H1 (cell line): ENCODE measurements at regions not wholly inside any gene's neighbourhood (a gene's known extent, or its start where the extent isn't known, plus 50 kb on each side); places are given as distances from the start of the nearest gene placed in this dataset.

Source experiments
- CTCF ChIA-PET: fragments of 300-600 bp; sonication (Branson Sonifier 250); formaldehyde crosslinking; loops from one replicate; lab custom pipeline; 2021; ENCODE audit not compliant: partially characterized antibody; lab: Charles Lee
- POLR2A ChIA-PET: fragments of 300-600 bp; sonication (Branson Sonifier 250); formaldehyde crosslinking; loops from one replicate; lab custom pipeline; 2021; ENCODE audit warnings: inconsistent platforms; ENCODE audit not compliant: partially characterized antibody; lab: Charles Lee
- DNase-seq, 2 experiments: peaks; one replicate each; pipeline versions ENCODE4 v3.0.0 to v3.0.0-alpha.2; 2010 to 2022; ENCODE audit warnings: low spot score in 2 of 2, low read depth in 1 of 2, mixed read lengths in 1 of 2
- FAIRE-seq: peaks from 2 replicates; lab custom pipeline; 2011; peaks lifted over from hg19 to GRCh38; lab: Jason Lieb, UNC
- H2AFZ ChIP-seq: 2 replicates; pipeline ENCODE4 v1.8.1; 2012; ENCODE audit warnings: low read length, inconsistent platforms
- H2AK5ac ChIP-seq: 2 replicates; pipeline ENCODE4 v1.6.1; 2013; ENCODE audit warnings: low read depth, low read length
- H2BK120ac ChIP-seq: replicated peaks from 2 replicates; pipeline ENCODE3; 2013; ENCODE audit warnings: low read depth, low read length, inconsistent platforms
- H2BK12ac ChIP-seq: 2 replicates; pipeline ENCODE4 v1.6.1; 2013; ENCODE audit warnings: low read depth, low read length
- H2BK15ac ChIP-seq: 2 replicates; pipeline ENCODE4 v1.6.1; 2013; ENCODE audit warnings: low read length
- H2BK20ac ChIP-seq: 2 replicates; pipeline ENCODE4 v1.6.1; 2013; ENCODE audit warnings: low read length
- H2BK5ac ChIP-seq: 2 replicates; pipeline ENCODE4 v1.6.1; 2013; ENCODE audit warnings: low read depth, low read length
- H3K14ac ChIP-seq: 2 replicates; pipeline ENCODE4 v1.6.1; 2013; ENCODE audit warnings: inconsistent platforms; ENCODE audit not compliant: insufficient read length
- H3K18ac ChIP-seq: 2 replicates; pipeline ENCODE4 v1.6.1; 2013; ENCODE audit warnings: low read length; ENCODE audit errors: extremely low read depth
- H3K23ac ChIP-seq: 2 replicates; pipeline ENCODE4 v1.6.1; 2013; ENCODE audit warnings: inconsistent platforms; ENCODE audit not compliant: insufficient read length
- H3K23me2 ChIP-seq: 2 replicates; pipeline ENCODE4 v1.6.1; 2013; ENCODE audit warnings: low read depth, low read length
- H3K27ac ChIP-seq: 2 replicates; pipeline ENCODE4 v1.6.1; 2011; ENCODE audit warnings: low read depth, low read length, inconsistent platforms
- H3K27me3 ChIP-seq, 4 experiments: replicated peaks in 1 of 4; 1 replicate in 1 of 4; 2 replicates in 3 of 4; pipeline versions ENCODE4 v1.6.1 to v1.8.1; 2011 to 2013; ENCODE audit warnings: low read length in 3 of 4, mild to moderate bottlenecking in 3 of 4, inconsistent platforms in 2 of 4, mixed read lengths in 2 of 4, moderate library complexity in 1 of 4; ENCODE audit not compliant: control insufficient read depth in 3 of 4, insufficient read depth in 3 of 4; ENCODE audit errors: extremely low read depth in 1 of 4
- H3K36me3 ChIP-seq, 4 experiments: 2 replicates each; pipeline versions ENCODE4 v1.6.1 to v1.8.1; 2011 to 2013; ENCODE audit warnings: mild to moderate bottlenecking in 4 of 4, low read length in 3 of 4, moderate library complexity in 2 of 4, control low read depth in 1 of 4, inconsistent platforms in 1 of 4; ENCODE audit not compliant: insufficient read depth in 4 of 4, control insufficient read depth in 2 of 4
- H3K4ac ChIP-seq: replicated peaks from 2 replicates; pipeline ENCODE3; 2013; ENCODE audit warnings: low read length, low read depth, mixed read lengths, inconsistent platforms; ENCODE audit not compliant: insufficient read length
- H3K4me1 ChIP-seq, 4 experiments: replicated peaks in 1 of 4; 1 replicate in 1 of 4; 2 replicates in 3 of 4; pipeline versions ENCODE4 v1.6.1 to v1.8.1; 2011 to 2013; ENCODE audit warnings: low read length in 3 of 4, inconsistent platforms in 2 of 4, mixed read lengths in 1 of 4; ENCODE audit not compliant: insufficient read depth in 4 of 4, control insufficient read depth in 3 of 4
- H3K4me2 ChIP-seq, 2 experiments: 2 replicates each; pipeline versions ENCODE4 v1.6.1 to v1.8.1; 2011 to 2013; ENCODE audit warnings: low read depth in 2 of 2, low read length in 2 of 2, control low read depth in 1 of 2, inconsistent platforms in 1 of 2, mild to moderate bottlenecking in 1 of 2; ENCODE audit not compliant: insufficient read depth in 1 of 2
- H3K4me3 ChIP-seq, 4 experiments: fragments of 200-600, 300-600 bp in 1 of 4; sonication (generic), shearing (Covaris generic), sonication (Bioruptor Twin) in 1 of 4; 2 replicates each; pipeline versions ENCODE4 v1.5.1 to v1.8.1; 2011 to 2016; ENCODE audit warnings: low read length in 4 of 4, low read depth in 3 of 4, control low read depth in 2 of 4, inconsistent platforms in 2 of 4, mild to moderate bottlenecking in 2 of 4, mixed read lengths in 1 of 4, moderate library complexity in 1 of 4; ENCODE audit not compliant: insufficient read depth in 2 of 4; ENCODE audit errors: extremely low read depth in 1 of 4
- H3K56ac ChIP-seq: replicated peaks from 2 replicates; pipeline ENCODE3; 2013; ENCODE audit warnings: low read depth, mild to moderate bottlenecking, mixed read lengths, low read length, inconsistent platforms; ENCODE audit not compliant: insufficient read length
- H3K79me1 ChIP-seq: 2 replicates; pipeline ENCODE4 v1.6.1; 2013; ENCODE audit warnings: low read depth, low read length, control low read depth
- H3K79me2 ChIP-seq, 2 experiments: 2 replicates each; pipeline versions ENCODE4 v1.6.1 to v1.8.1; 2012 to 2013; ENCODE audit warnings: low read length in 2 of 2, mild to moderate bottlenecking in 2 of 2, inconsistent platforms in 1 of 2; ENCODE audit not compliant: insufficient read depth in 2 of 2, control insufficient read depth in 1 of 2
- H3K9ac ChIP-seq, 4 experiments: replicated peaks in 1 of 4; 1 replicate in 1 of 4; 2 replicates in 3 of 4; pipeline versions ENCODE4 v1.6.1 to v1.8.1; 2011 to 2013; ENCODE audit warnings: low read depth in 3 of 4, low read length in 3 of 4, control low read depth in 2 of 4, mild to moderate bottlenecking in 2 of 4, moderate library complexity in 2 of 4, inconsistent platforms in 1 of 4; ENCODE audit errors: extremely low read depth in 1 of 4
- H3K9me3 ChIP-seq, 2 experiments: 2 replicates each; pipeline versions ENCODE4 v1.6.1 to v1.8.1; 2012 to 2013; ENCODE audit warnings: mild to moderate bottlenecking in 2 of 2, moderate library complexity in 2 of 2, control low read depth in 1 of 2, inconsistent platforms in 1 of 2, low read depth in 1 of 2, low read length in 1 of 2, mixed read lengths in 1 of 2; ENCODE audit not compliant: insufficient read depth in 2 of 2
- H4K20me1 ChIP-seq, 2 experiments: replicated peaks in 1 of 2; 2 replicates each; pipeline versions ENCODE3 to v1.8.1; 2011 to 2013; ENCODE audit warnings: inconsistent platforms in 2 of 2, low read length in 2 of 2, mild to moderate bottlenecking in 1 of 2; ENCODE audit not compliant: insufficient read depth in 2 of 2, control insufficient read depth in 1 of 2
- H4K5ac ChIP-seq: 2 replicates; pipeline ENCODE4 v1.6.1; 2013; ENCODE audit warnings: low read length, low read depth, mixed read lengths, inconsistent platforms; ENCODE audit not compliant: insufficient read length
- H4K8ac ChIP-seq: 2 replicates; pipeline ENCODE4 v1.8.0; 2013; ENCODE audit warnings: mild to moderate bottlenecking, moderate library complexity, low read length, inconsistent platforms; ENCODE audit not compliant: insufficient read depth; ENCODE audit errors: extremely low read depth
- H4K91ac ChIP-seq: replicated peaks from 2 replicates; pipeline ENCODE3; 2013; ENCODE audit warnings: low read length, mixed read lengths, inconsistent platforms; ENCODE audit not compliant: insufficient read length
- CBX5 ChIP-seq: fragments of 300-800, 300-1000 bp; sonication (generic); IDR thresholded peaks from 2 replicates; pipeline ENCODE4 v1.7.1; 2016; ENCODE audit warnings: antibody characterized with exemption, low read length, low read depth
- JUND ChIP-seq: IDR thresholded peaks from 2 replicates; pipeline ENCODE4 v1.6.1; 2011; ENCODE audit warnings: mild to moderate bottlenecking, improper control_type of control experiment, low read length
- RFX5 ChIP-seq: IDR thresholded peaks from 2 replicates; pipeline ENCODE4 v1.6.1; 2011; ENCODE audit warnings: low read depth, low read length, improper control_type of control experiment, borderline replicate concordance
- WGBS, 2 experiments: shearing (Covaris generic) in 1 of 2; methylation state at CpG; one replicate each; pipeline versions ENCODE4 v1.1.6 to v1.1.7; 2013 to 2015; ENCODE audit warnings: low lambda C conversion rate in 2 of 2, mixed read lengths in 2 of 2, inconsistent platforms in 1 of 2, low coverage in 1 of 2, missing lambda C conversion rate in 1 of 2; ENCODE audit not compliant: insufficient replicate concordance in 2 of 2, insufficient coverage in 1 of 2, insufficient read length in 1 of 2; ENCODE audit errors: extremely low coverage in 1 of 2, missing lambda C conversion rate in 1 of 2; 5-methylcytosine and 5-hydroxymethylcytosine counted together
- TF ChIP-seq, protein P1 (sequence below): IDR thresholded peaks from 2 replicates; pipeline ENCODE4 v1.6.1; 2012; ENCODE audit warnings: inconsistent platforms

DNA sequence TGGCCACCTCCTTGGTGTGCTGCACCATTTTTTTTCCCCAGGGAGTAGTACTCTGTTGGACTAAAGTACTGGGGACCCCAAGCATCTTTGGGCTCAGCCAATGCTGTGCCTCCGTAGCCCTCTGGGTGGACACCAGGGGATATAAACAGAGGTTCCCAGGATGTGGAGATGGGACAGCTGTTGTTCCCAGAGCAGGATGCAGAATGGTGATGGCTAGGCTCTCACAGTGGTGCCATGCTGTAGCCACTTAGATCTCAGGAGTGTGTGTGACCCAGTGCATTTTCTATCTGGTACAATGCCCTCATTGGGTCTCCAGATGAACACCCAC lies 50.9 kb upstream of the SCIN start:
- no peak overlapping the region for H3K4me2 ChIP-seq
- whole genome bisulfite sequencing, 2 experiments, result 42% methylated on average over 1 of the region's 1 CpG; no CpG with 5 or more reads in 1 of the 2 experiments
- H3K18ac ChIP-seq, result no peak overlapping the region
- H3K23me2 ChIP-seq, result no peaks in the 10 kb centered on the region; the same call in 1 of the 2 replicates
- H3K56ac ChIP-seq, result no peak overlapping the region
- no peak overlapping the region for H2BK12ac ChIP-seq
- no peak overlapping the region for H2BK20ac ChIP-seq
- peak overlapping the region; percentile 80 for H2AFZ ChIP-seq
- no peak overlapping the region for H2AK5ac ChIP-seq
- no peak overlapping the region for H3K23ac ChIP-seq
- POLR2A ChIA-PET, result interaction anchor here (0.8 to 1.3 kb wide), 2 partner anchors 38 to 1470 kb away, joined by 3 read pairs; partner anchors contain the start of gene ETV1
- no peak overlapping the region for H4K91ac ChIP-seq
- no peak overlapping the region for H3K4ac ChIP-seq
- CTCF ChIA-PET, result interaction anchor here (0.5 to 3.5 kb wide), 73 partner anchors 9 to 746 kb away, joined by 3 to 41 read pairs (median 4); partner anchors contain the start of genes ARL4A and SCIN
- no peak overlapping the region for H3K9ac ChIP-seq
- no peaks in the 10 kb centered on the region for H3K36me3 ChIP-seq
- no peak for DNase-seq
- peaks cover 0 to 3% (median 0%) of the 10 kb centered on the region in 4 experiments; a peak in 1 of 7 replicates for H3K4me1 ChIP-seq
- no peak overlapping the region; the same call in 1 of the 2 replicates for H4K8ac ChIP-seq
- H3K27me3 ChIP-seq, result no peaks in the 10 kb centered on the region
- H2BK15ac ChIP-seq, result no peak overlapping the region
- no peaks in the 10 kb centered on the region for H3K79me1 ChIP-seq
- no peak overlapping the region for H3K14ac ChIP-seq
- H3K27ac ChIP-seq, result no peak overlapping the region
- no peaks in the 10 kb centered on the region for H4K20me1 ChIP-seq
- no peak overlapping the region for H3K4me3 ChIP-seq
- no peaks in the 10 kb centered on the region; a peak in 1 of 4 replicates for H3K9me3 ChIP-seq
- H4K5ac ChIP-seq, result no peak overlapping the region
- TF ChIP-seq JUND (no peak), RFX5 (no peak), CBX5 (no peak)
- TF ChIP-seq, protein P1, sequence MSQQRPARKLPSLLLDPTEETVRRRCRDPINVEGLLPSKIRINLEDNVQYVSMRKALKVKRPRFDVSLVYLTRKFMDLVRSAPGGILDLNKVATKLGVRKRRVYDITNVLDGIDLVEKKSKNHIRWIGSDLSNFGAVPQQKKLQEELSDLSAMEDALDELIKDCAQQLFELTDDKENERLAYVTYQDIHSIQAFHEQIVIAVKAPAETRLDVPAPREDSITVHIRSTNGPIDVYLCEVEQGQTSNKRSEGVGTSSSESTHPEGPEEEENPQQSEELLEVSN, result no peak
- H3K79me2 ChIP-seq, result no peaks in the 10 kb centered on the region
- no peak overlapping the region for H2BK120ac ChIP-seq
- H2BK5ac ChIP-seq, result no peak overlapping the region
- no peak for FAIRE-seq
